GM19238 (cell line): ENCODE measurements at regions not wholly inside any gene's neighbourhood (a gene's known extent, or its start where the extent isn't known, plus 50 kb on each side); places are given as distances from the start of the nearest gene placed in this dataset.
"Not testable (repeated sequence)": the region's sequence is repeated elsewhere in the genome, so short reads cannot be mapped to it uniquely, and the experiment has no call there.

ENCODE experiments used
- DNase-seq: peaks from one replicate; pipeline ENCODE4 v3.0.0; 2011; ENCODE audit warnings: low spot score; ENCODE audit not compliant: insufficient read length

- no peak for DNase-seq
Measured at GRCh38 chrX:40414335-40414734, 166.4 kb upstream of the ATP6AP2 start.

- DNase-seq = no peak
Measured at GRCh38 chrX:40411340-40412111, 169.2 kb upstream of the ATP6AP2 start.

GRCh38 chrX:40410859-40411258 is 169.9 kb upstream of the ATP6AP2 start:
- no peak for DNase-seq

- no peak for DNase-seq
Measured at GRCh38 chrX:40406330-40406859, 174.4 kb upstream of the ATP6AP2 start.

GRCh38 chrX:40405399-40405798 is 175.4 kb upstream of the ATP6AP2 start:
- DNase-seq = no peak

GRCh38 chrX:40403757-40404156 is 177.0 kb upstream of the ATP6AP2 start:
- DNase-seq = no peak

- DNase-seq = no peak
Measured at GRCh38 chrX:40402831-40403533, 177.8 kb upstream of the ATP6AP2 start.

GRCh38 chrX:40395102-40395501 is 185.7 kb upstream of the ATP6AP2 start:
- DNase-seq = no peak

GRCh38 chrX:40394302-40394701 is 186.5 kb upstream of the ATP6AP2 start:
- no peak for DNase-seq

- DNase-seq = no peak
Measured at GRCh38 chrX:40392599-40392998, 188.2 kb upstream of the ATP6AP2 start.

GRCh38 chrX:40391662-40392061 is 189.1 kb upstream of the ATP6AP2 start:
- DNase-seq = no peak

- DNase-seq = no peak
Measured at GRCh38 chrX:40389555-40389954, 191.2 kb upstream of the ATP6AP2 start.

GRCh38 chrX:40388441-40388840 is 192.3 kb upstream of the ATP6AP2 start:
- DNase-seq = no peak

- DNase-seq = not testable (repeated sequence)
Measured at GRCh38 chrX:40387869-40388268, 192.9 kb upstream of the ATP6AP2 start.

- DNase-seq = not testable (repeated sequence)
Measured at GRCh38 chrX:40387311-40387710, 193.5 kb upstream of the ATP6AP2 start.

- no peak for DNase-seq
Measured at GRCh38 chrX:40385682-40386081, 195.1 kb upstream of the ATP6AP2 start.

GRCh38 chrX:40385256-40385655 is 195.5 kb upstream of the ATP6AP2 start:
- no peak for DNase-seq

- DNase-seq = no peak
Measured at GRCh38 chrX:40383969-40384368, 196.8 kb upstream of the ATP6AP2 start.

GRCh38 chrX:40383360-40383759 is 197.4 kb upstream of the ATP6AP2 start:
- DNase-seq = no peak

GRCh38 chrX:40380655-40381488 is 199.9 kb upstream of the ATP6AP2 start:
- no peak for DNase-seq

- DNase-seq = no peak
Measured at GRCh38 chrX:40377684-40378083, 203.1 kb upstream of the ATP6AP2 start.

GRCh38 chrX:40374486-40374885 is 206.3 kb upstream of the ATP6AP2 start:
- no peak for DNase-seq
